ENCODE measurements at regions not wholly inside any gene's neighbourhood (a gene's known extent, or its start where the extent isn't known, plus 50 kb on each side); places are given as distances from the start of the nearest gene placed in this dataset.

DNA sequence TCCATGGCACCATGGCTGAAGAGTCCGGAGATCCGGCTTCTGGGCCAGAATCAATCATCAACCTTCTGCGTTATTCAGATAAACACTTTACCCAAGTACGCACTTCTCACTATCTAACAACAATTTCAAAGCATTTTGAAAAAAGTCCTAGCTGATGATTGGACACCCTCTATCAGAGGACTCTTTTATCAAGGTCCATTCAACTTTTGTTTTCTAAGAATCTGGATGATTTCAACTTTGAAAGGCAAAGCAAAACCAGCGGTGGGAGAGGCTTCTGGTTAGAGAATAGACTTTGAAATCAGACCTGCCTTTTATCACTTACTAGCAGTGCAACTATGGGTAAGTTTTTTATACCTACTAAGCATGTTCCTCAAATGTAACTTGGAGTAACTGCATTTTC, 293.6 kb upstream of the TNP1 start:
- DNase-seq (ENCODE audit: low read depth): no peak
- no peak overlapping the region for H3K4me3 ChIP-seq (ENCODE audit: control insufficient read depth, low read depth, low read length)
- no peak for TF ChIP-seq CTCF (IDR thresholded peaks at IDR 0.05; ENCODE audit: control insufficient read depth, insufficient read depth, low read depth, low read length, missing control alignments)

GRCh38 chr2:217152831-217153230, 293.0 kb upstream of the TNP1 start:
- DNase-seq (ENCODE audit: low read depth): no peak
- TF ChIP-seq CTCF (IDR thresholded peaks at IDR 0.05; ENCODE audit: control insufficient read depth, insufficient read depth, low read depth, low read length, missing control alignments): no peak
- H3K4me3 ChIP-seq (ENCODE audit: control insufficient read depth, low read depth, low read length): no peak overlapping the region

- no peak overlapping the region for H3K4me3 ChIP-seq (ENCODE audit: control insufficient read depth, low read depth, low read length)
- no peak for DNase-seq (ENCODE audit: low read depth)
- TF ChIP-seq CTCF (IDR thresholded peaks at IDR 0.05; ENCODE audit: control insufficient read depth, insufficient read depth, low read depth, low read length, missing control alignments): no peak
Measured at GRCh38 chr2:217151509-217152206, 291.8 kb upstream of the TNP1 start.

DNA sequence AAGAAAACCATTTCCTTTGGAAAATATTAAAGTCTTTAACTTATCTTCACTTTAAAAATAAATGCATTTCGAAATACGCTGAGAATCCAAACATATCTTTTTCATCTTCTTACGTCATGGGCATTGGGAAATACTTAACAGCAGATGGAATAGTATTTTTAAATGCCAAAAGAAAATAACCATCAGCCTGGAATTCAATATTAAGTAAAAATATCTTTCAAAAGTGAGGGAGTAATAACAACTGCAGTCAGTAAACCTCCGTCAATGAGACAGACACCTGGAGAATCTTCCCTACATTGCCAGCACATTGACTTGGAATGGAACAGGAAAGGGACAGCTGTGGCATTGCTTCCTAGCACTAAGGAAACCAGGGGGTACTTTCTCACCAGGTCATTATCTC, 290.4 kb upstream of the TNP1 start:
- no peak overlapping the region for H3K4me3 ChIP-seq (ENCODE audit: control insufficient read depth, low read depth, low read length)
- no peak for TF ChIP-seq CTCF (IDR thresholded peaks at IDR 0.05; ENCODE audit: control insufficient read depth, insufficient read depth, low read depth, low read length, missing control alignments)
- DNase-seq (ENCODE audit: low read depth): peak; percentile 25

DNA sequence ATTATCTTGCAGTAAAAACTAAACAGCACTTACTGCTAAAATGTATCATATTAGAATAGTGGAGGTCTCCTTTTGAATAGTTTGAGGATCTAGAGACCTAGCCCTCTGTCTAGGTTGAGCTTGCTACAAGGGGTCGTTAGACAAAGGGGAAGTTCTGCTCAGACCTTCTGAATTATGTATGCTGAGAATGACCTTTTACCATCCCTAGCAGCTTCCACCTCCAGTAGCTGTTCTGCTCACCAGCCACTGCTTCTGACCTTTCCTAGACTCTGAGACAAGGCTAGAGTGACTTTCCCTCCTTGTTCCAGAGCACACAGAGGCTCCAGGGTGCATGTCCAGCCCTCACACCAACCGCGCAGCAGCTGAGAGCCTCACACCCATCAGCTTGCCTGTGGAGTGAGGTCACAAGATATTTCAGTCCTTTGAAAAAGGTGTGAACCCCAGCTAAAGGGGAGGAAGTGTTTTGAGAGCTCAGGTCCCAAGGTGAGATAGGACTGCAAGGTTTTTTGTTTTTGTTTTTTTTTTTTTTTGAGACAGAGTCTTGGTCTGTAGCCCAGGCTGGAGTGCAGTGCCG, 289.3 kb upstream of the TNP1 start:
- no peak for TF ChIP-seq CTCF (IDR thresholded peaks at IDR 0.05; ENCODE audit: control insufficient read depth, insufficient read depth, low read depth, low read length, missing control alignments)
- H3K4me3 ChIP-seq (ENCODE audit: control insufficient read depth, low read depth, low read length): no peak overlapping the region
- no peak for DNase-seq (ENCODE audit: low read depth)

- DNase-seq (ENCODE audit: low read depth): no peak
- no peak for TF ChIP-seq CTCF (IDR thresholded peaks at IDR 0.05; ENCODE audit: control insufficient read depth, insufficient read depth, low read depth, low read length, missing control alignments)
Measured at GRCh38 chr2:217147818-217148217, 288.0 kb upstream of the TNP1 start.

More at GRCh38 chr2:217147818-217148217, 288.0 kb upstream of the TNP1 start:
- no peak overlapping the region for H3K4me3 ChIP-seq (ENCODE audit: control insufficient read depth, low read depth, low read length)
